Breast epithelium (tissue), 3 donors: ENCODE measurements at regions not wholly inside any gene's neighbourhood (a gene's known extent, or its start where the extent isn't known, plus 50 kb on each side); places are given as distances from the start of the nearest gene placed in this dataset.

Experiments
- POLR2A ChIP-seq: fragments of 450-650 bp; IDR thresholded peaks from one replicate; pipeline ENCODE4 v1.6.1; 2016; ENCODE audit warnings: antibody characterized with exemption, mild to moderate bottlenecking, moderate library complexity
- TF ChIP-seq, protein P1 (sequence below), 3 donors: fragments of 450-650 bp; IDR thresholded peaks; one replicate each; pipeline ENCODE4 v1.5.1; 2016 to 2017; ENCODE audit warnings: antibody characterized with exemption in 3 of 3, mild to moderate bottlenecking in 3 of 3, moderate library complexity in 3 of 3

DNA sequence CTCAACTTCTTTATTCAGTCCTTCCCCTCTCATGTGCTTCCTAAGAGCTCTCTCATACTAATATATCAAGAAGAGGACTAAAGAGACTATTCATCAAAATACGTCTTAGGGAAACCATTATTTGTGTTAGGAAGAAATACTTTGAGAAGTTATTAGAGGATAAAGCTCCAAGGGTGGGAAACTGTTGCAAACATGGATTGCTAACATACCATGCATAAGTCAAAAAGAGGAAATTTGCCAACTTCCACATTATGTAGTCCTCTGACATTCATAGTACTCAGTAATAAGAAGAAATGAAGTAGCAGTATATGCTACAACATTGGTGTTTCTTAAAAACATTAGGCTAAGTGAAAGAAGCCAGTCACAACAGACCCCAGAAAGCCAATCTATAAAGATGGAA, 128.8 kb upstream of the CLEC14A start:
- TF ChIP-seq POLR2A: no peak
- TF ChIP-seq, protein P1, sequence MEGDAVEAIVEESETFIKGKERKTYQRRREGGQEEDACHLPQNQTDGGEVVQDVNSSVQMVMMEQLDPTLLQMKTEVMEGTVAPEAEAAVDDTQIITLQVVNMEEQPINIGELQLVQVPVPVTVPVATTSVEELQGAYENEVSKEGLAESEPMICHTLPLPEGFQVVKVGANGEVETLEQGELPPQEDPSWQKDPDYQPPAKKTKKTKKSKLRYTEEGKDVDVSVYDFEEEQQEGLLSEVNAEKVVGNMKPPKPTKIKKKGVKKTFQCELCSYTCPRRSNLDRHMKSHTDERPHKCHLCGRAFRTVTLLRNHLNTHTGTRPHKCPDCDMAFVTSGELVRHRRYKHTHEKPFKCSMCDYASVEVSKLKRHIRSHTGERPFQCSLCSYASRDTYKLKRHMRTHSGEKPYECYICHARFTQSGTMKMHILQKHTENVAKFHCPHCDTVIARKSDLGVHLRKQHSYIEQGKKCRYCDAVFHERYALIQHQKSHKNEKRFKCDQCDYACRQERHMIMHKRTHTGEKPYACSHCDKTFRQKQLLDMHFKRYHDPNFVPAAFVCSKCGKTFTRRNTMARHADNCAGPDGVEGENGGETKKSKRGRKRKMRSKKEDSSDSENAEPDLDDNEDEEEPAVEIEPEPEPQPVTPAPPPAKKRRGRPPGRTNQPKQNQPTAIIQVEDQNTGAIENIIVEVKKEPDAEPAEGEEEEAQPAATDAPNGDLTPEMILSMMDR (IDR thresholded peaks at IDR 0.05): no peak
